Fibroblast of gingiva (primary cell): ENCODE measurements at regions not wholly inside any gene's neighbourhood (a gene's known extent, or its start where the extent isn't known, plus 50 kb on each side); places are given as distances from the start of the nearest gene placed in this dataset.

Source experiments
- DNase-seq: peaks from one replicate; pipeline ENCODE4 v3.0.0-alpha.2; 2011; ENCODE audit warnings: low read depth

DNA sequence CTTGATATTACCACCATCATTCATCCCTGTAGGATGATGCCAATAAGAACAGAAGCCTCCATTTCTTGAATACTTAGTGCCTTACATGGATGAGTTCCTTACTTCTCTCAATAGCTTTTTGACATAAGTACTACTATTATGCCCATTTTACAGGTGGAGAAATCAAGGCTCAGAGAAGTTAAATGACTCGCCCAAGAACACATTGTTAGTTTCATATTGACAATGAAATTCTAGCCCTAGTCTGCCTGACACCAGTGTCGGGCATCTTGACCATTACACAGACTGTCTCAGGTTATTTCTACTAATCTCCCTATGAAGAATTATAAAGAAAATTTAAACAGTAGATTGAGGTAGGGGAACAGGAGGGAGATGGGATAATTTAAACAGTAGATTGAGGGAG lies 52.5 kb upstream of the ARL8B start:
- no peak for DNase-seq

DNA sequence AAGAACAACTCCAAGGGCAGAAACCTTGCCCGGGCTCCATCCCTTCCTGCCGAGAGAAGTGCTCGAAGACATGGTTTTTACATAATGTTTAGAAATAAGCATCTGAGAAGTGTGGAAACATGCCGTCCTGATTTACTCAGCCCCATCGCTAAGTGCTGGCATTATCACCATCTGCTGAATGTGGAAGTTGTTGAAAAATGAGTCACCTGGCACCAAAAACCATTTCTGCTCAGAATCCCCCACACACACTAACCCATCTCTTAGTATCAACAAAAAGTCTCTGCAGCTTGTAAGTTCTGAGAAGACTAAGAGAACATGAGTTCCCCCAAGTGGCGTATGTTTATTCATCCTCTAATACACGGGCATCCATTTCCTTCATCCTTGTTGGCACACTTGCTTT lies 51.0 kb upstream of the ARL8B start:
- DNase-seq, result peak; percentile 65

DNA sequence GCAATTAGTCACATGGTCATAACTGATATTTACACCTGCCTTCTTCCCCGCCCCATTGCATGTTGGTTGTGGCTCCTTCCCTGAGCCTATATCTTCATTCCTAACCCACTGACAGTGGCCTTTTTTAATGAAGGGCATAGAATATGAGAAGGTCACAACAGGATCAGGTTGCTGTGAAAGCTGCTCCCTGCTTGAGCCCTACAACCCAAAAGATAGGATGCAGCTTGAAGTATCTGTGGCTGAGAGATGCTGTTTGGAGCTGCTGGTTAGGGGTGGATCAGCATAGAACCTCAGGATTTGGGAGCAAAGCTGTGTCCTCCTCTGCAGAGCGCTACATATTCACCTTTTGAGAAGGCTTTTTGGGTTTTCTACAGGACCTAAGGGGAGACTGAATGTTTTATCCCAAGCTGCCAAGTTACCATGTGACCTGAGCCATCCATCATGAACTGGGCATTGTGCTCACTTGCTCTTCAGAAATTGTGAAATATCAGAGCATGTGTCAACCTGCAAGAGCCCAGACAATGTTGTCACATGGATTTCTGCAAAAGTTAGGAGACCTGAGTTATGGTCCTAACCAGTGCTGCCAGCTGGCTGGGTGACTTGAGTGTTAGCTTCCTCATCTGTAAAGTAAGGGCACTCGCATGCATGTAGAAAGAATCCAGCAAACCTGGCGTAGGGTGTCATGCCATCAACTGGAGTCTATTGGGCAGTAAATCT lies 49.8 kb upstream of the ARL8B start:
- DNase-seq, result no peak
